Right renal cortex interstitium (tissue), 3 donors: ENCODE measurements at regions not wholly inside any gene's neighbourhood (a gene's known extent, or its start where the extent isn't known, plus 50 kb on each side); places are given as distances from the start of the nearest gene placed in this dataset.

Experiments
- DNase-seq, 3 donors: peaks; one replicate each; pipeline ENCODE4 v3.0.0-alpha.2; 2013; ENCODE audit warnings: low read depth in 3 of 3, low spot score in 2 of 3

DNA sequence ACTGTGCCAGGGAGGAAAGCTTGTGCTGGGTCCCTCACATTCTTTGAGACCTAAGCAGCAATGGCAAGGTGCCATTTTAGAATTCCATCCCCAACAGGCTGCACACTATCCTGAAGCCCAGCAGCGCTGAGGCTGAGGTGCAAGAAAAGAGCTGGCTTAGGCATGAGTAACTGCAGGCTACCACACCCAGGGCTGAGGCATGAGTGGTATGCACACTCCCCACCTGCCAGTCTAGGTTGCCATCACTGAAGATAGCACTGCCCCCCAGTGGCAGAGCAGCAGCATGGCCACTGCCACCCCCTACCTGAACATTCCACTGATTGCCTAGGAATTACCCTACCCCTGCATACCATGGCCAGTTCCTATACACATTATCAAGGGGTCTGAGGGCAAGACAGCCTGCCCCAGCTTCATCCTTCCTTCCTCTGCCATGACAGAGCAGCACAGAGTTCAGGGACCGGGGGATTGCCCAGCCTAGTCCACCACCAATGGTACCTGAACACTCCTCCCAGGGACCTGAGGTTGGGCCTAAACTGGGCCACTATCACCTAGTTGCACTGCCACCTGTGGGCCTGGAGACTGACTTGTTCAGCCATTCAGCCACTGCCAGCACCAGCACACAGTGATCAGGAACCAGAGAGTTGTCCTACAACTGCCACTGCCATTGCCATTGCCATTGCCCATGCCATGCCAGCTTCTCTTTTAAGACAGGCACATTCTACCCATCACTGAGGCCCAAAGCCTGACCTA, 129.8 kb downstream of the SATB1 start:
- DNase-seq = no peak

DNA sequence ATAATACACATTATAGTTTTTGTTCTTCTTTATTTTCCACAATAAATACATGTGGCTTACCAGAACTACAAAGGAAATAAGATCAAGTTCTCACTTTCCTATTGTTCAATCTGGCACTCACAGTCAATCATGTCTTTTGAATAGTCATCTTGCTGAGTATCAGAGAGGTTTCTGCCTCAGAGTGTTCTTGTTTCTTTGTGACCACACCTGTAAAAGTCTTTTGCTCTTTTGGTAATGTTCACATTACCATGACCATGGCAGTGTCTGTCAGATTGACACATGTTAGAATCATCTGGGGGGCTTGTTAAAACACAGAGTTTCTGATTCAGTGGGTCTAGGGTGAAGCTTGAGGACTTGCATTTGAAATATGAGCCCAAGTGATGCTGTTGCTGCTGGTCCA, 135.0 kb downstream of the SATB1 start:
- DNase-seq = no peak

GRCh38 chr3:18288243-18288642, 136.9 kb downstream of the SATB1 start:
- no peak for DNase-seq

DNA sequence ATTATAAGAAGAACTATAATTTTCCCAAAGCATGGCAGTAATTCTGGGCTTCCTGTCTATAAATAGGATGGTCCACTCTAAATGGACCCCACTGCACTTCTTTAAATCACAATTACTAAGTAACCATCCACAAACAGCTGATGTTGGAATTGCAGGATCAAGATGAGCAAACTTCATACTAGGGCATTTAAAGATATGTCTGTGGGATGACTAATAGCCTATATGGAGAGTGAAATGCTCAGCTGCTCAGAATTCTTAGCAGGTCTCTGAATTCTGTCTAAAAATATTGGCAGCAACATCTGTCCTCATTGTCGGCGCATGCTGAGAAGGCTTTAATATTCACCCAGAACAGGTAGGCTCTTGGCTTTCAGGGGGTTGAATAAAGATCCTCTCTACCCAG, 140.4 kb downstream of the SATB1 start:
- DNase-seq = no peak

DNA sequence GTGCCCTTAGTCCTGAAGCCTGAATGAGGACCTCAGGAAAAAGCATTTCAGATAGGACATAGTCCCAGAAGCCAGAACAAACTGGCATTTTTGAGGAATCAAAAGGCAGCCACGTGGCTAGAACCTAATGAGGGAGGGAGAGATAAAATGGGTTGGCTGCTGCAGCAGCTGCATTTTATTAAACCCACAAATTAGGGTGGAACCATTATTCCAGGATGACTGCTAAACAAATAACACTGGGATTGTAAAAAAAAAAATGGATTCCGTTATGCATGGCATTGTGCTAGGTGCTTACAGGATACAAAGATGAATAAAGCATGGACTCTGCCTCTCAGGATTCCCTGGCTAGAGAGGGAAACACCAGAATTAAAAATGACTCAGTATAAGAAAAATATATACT, 141.5 kb downstream of the SATB1 start:
- DNase-seq = no peak

DNA sequence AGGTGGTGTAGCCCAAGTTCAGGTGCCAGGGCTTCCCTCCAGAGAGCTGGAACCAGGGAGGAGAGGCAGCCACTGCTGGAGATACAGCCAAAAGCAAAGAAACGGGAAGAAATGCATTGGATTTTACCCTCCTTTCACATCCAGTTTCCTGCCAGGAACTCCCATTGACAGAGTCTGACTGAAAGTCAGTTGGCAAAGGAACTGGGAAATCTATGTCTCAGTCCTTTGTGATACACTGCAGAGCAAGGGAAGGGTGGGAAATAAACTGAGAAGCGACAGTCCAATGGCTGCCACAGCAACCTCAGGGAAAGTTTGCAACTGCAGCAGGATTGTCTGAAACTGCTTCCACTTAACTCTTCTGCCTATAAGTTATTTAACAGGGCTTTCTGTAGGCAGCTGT, 142.6 kb downstream of the SATB1 start:
- no peak for DNase-seq

DNA sequence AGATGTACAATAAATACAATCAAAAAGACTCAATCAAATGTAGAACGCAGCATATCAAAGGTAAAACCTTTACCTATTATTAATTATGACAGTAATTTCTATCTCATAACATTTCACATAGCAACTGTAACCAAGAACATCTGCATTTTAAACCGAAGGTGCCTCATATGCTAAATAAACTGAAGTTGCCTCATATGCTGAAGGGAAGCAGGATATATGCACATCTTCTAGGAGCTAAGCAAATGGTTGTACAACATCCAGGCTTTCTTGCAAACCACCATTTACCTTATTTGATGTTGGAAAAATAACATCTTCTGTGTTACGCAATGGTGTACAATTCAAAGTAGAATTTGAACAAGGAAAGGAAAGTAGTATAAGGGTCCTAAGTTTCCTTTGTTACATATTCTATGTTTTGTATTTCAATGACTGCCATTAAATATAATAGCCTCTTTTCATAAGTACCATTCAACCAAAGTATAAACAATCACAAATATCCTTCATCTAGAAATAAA, 145.9 kb downstream of the SATB1 start:
- DNase-seq = no peak

GRCh38 chr3:18264853-18265252, 160.3 kb downstream of the SATB1 start:
- no peak for DNase-seq

GRCh38 chr3:18264361-18264760, 160.8 kb downstream of the SATB1 start:
- DNase-seq = no peak

GRCh38 chr3:18258492-18258891, 166.6 kb downstream of the SATB1 start:
- DNase-seq = no peak

GRCh38 chr3:18252578-18252977, 172.6 kb downstream of the SATB1 start:
- DNase-seq = no peak

GRCh38 chr3:18250991-18251390, 174.1 kb downstream of the SATB1 start:
- DNase-seq = no peak

- no peak for DNase-seq
Measured at GRCh38 chr3:18249126-18249525, 176.0 kb downstream of the SATB1 start.

DNA sequence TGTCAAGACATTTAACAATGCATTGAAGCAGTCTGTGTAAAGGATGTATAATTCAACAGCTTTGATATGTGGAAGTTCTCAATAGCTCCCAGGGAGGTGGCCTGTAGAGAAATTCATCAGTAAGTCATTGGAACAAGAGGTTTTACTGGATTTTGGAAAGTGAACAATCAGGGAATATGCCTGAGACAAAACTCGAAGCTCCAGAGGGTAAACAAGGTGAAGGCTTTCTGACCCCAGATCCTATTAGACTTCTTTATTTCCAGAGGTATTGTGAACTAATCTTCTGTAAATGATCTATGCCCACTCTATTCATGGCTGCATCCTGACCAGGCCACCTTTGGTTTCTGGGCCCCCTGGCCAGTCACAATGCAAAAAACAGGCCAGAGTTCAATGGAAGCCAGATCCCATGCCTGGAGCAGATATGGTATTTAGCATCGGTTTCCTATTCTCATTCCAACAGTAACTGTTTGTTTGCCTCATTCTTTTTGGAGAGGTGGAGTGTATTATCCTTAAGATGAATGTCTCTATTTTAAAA, 177.3 kb downstream of the SATB1 start:
- no peak for DNase-seq

- DNase-seq = no peak
Measured at GRCh38 chr3:18247139-18247695, 177.9 kb downstream of the SATB1 start.

- DNase-seq = no peak
Measured at GRCh38 chr3:18246336-18247060, 178.6 kb downstream of the SATB1 start.

DNA sequence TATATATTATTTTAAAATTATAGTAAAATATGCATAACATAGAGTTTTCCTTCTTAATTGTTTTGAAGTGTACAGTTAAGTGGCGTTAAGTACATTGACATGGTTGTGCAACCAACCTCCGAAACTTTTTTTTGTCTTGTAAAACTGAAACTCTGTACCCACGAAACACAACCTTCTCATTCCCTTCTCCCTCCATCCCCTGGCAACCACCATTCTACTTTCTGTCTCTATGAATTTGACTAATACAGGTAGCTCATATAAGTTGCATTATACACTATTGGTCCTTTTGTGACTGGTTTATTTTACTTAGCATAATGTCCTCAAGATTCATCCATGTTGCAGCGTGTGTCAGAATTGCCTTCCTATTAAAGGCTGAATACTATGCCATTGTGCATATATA, 179.4 kb downstream of the SATB1 start:
- DNase-seq = no peak

DNA sequence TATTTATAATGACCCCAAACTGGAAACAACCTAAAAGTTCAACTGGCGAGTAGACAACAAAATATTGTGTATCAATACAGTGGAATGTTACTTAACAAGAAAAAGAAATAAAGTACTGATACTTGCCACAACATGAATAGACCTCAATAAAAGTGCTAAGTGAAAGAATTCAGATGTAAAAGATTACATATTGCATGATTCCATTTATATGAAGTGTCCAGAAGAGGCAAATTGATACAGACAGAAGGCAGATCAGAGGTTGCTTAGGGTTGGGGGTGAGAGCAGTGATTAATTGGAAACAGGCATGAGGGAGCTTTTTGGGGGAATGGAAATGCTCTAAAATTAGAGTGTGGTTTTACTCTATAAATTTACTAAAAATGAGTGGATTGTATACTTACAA, 183.3 kb downstream of the SATB1 start:
- DNase-seq = no peak

DNA sequence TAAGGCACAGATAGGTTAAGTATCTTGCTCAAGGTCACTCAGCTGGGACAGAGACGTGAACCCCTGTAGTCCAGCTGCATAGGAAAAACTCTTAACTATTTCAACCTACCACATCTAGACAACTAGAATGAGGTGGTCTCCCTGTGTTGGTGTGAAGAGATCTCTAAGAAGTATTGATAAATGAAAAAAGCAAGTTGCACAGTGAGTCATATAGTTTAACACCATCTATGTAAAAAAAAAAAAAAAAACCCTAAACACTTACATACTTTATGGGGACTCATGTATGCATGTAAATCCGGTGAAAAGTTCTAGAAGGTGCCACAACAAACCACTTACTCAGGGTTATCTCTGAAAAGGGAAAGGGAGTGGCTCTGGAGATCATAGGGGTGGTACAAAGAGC, 185.5 kb downstream of the SATB1 start:
- no peak for DNase-seq

DNA sequence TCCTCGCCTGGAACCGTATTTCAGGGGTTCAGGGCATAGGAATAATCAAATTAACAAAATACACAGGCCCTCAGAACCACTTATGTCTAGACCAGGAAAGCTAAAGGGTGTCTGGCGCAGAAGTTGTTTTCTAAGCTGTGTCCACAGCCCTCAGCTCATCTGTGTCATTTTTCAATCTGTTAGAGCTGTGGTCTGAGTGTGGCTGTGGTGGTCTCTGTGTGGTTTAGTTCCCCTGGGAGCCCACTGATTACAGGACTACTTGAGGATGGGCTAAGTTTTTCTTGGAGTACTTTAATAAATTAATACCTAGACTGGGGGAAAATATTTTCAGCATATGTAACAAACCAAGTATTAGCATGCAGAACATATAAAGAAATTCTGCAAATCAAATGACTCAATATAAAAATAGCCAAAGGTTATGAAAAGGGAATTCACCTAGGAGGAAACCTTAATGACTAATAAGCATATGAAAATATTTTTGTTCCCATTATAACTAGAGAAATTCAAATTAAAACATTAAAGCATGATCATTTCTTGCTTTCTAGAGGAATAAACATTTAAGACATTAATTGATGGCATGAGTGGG, 186.3 kb downstream of the SATB1 start:
- DNase-seq = no peak

GRCh38 chr3:18238332-18238731, 186.8 kb downstream of the SATB1 start:
- no peak for DNase-seq
